Stomach (tissue), 4 donors: ENCODE measurements at regions not wholly inside any gene's neighbourhood (a gene's known extent, or its start where the extent isn't known, plus 50 kb on each side); places are given as distances from the start of the nearest gene placed in this dataset.

Source experiments
- POLR2A ChIP-seq, 4 donors: fragments of 450-650 bp; IDR thresholded peaks; one replicate each; pipeline ENCODE4 v1.6.1; 2016; ENCODE audit warnings: antibody characterized with exemption in 4 of 4, control low read depth in 2 of 4, mild to moderate bottlenecking in 1 of 4, moderate library complexity in 1 of 4
- POLR2AphosphoS5 ChIP-seq, 3 donors: sonication (generic); formaldehyde crosslinking; IDR thresholded peaks; one replicate each; pipeline ENCODE4 v1.6.1; 2016; ENCODE audit warnings: antibody characterized with exemption in 3 of 3
- TF ChIP-seq, protein P1 (sequence below), 7 experiments: fragments of 450-650 bp in 4 of 7; fragments of 200-600 bp in 3 of 7; sonication (generic) in 3 of 7; IDR thresholded peaks; one replicate each; pipeline ENCODE4 v1.5.1; 2016 to 2019; ENCODE audit warnings: antibody characterized with exemption in 7 of 7, control low read depth in 2 of 7, mild to moderate bottlenecking in 1 of 7

DNA sequence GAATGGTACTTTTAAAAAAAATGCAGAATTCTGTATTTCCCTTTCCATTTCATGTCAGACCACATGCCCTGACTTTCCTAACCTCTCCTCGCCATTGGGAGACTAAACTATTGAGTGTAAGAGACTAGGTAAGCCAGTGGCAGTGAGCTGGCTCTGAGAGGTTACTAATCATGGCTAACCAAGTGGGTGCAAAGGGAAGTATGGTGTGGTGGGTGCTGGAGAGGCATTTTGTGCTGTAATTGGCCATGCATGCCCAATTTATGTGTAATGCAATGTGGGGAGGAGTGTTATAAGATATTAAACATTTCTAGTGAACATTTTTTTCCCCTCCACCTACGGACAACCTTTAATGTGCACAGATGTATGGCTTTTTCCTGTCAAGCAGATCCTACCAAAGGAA is 190.1 kb downstream of the LMO4 start:
- TF ChIP-seq POLR2A (IDR thresholded peaks at IDR 0.05) (no peak), POLR2AphosphoS5 (IDR thresholded peaks at IDR 0.05) (no peak)
- TF ChIP-seq, protein P1, sequence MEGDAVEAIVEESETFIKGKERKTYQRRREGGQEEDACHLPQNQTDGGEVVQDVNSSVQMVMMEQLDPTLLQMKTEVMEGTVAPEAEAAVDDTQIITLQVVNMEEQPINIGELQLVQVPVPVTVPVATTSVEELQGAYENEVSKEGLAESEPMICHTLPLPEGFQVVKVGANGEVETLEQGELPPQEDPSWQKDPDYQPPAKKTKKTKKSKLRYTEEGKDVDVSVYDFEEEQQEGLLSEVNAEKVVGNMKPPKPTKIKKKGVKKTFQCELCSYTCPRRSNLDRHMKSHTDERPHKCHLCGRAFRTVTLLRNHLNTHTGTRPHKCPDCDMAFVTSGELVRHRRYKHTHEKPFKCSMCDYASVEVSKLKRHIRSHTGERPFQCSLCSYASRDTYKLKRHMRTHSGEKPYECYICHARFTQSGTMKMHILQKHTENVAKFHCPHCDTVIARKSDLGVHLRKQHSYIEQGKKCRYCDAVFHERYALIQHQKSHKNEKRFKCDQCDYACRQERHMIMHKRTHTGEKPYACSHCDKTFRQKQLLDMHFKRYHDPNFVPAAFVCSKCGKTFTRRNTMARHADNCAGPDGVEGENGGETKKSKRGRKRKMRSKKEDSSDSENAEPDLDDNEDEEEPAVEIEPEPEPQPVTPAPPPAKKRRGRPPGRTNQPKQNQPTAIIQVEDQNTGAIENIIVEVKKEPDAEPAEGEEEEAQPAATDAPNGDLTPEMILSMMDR (IDR thresholded peaks at IDR 0.05): no peak
